SU-DHL-6 (cell line): ENCODE measurements at regions not wholly inside any gene's neighbourhood (a gene's known extent, or its start where the extent isn't known, plus 50 kb on each side); places are given as distances from the start of the nearest gene placed in this dataset.

Source experiments
- EZH2phosphoT487 ChIP-seq: fragments of 200-600 bp; sonication (generic), shearing (Covaris generic); conservative IDR thresholded peaks from 2 replicates; pipeline ENCODE4 v1.6.1; 2018; ENCODE audit warnings: mild to moderate bottlenecking, antibody characterized with exemption, low read length, moderate library complexity, mixed read lengths
- TF ChIP-seq, protein P1 (sequence below): fragments of 200-600 bp; sonication (generic); IDR thresholded peaks from one replicate; pipeline ENCODE4 v1.5.1; 2017; ENCODE audit warnings: antibody characterized with exemption, mild to moderate bottlenecking, low read length, moderate library complexity; ENCODE audit not compliant: insufficient read depth, poor library complexity, severe bottlenecking

- TF ChIP-seq, protein P1, sequence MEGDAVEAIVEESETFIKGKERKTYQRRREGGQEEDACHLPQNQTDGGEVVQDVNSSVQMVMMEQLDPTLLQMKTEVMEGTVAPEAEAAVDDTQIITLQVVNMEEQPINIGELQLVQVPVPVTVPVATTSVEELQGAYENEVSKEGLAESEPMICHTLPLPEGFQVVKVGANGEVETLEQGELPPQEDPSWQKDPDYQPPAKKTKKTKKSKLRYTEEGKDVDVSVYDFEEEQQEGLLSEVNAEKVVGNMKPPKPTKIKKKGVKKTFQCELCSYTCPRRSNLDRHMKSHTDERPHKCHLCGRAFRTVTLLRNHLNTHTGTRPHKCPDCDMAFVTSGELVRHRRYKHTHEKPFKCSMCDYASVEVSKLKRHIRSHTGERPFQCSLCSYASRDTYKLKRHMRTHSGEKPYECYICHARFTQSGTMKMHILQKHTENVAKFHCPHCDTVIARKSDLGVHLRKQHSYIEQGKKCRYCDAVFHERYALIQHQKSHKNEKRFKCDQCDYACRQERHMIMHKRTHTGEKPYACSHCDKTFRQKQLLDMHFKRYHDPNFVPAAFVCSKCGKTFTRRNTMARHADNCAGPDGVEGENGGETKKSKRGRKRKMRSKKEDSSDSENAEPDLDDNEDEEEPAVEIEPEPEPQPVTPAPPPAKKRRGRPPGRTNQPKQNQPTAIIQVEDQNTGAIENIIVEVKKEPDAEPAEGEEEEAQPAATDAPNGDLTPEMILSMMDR: no peak
- TF ChIP-seq EZH2phosphoT487: no peak
These were observed 295.0 kb downstream of the CAAP1 start for GRCh38 chr9:26597542-26598149.
